ENCODE measurements at regions not wholly inside any gene's neighbourhood (a gene's known extent, or its start where the extent isn't known, plus 50 kb on each side); places are given as distances from the start of the nearest gene placed in this dataset.

DNA sequence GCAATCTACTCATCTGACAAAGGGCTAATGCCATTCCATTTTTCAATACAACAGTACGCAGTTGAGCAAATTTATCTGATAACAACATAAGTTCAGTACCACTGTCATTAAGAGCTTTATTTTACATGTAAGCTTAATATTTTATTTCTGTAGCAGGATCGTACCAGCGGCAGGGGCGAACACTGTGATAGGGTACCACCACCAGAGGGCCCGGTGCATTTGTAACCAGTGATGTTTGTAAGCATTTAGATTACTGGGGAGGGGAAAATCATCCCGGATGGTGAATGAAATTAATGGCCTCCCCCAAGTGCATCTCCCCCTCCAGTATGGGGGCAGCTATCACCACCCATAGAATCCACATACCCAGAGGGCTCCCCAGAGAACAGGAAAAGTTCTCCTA is 179.0 kb downstream of the ADGRA3 start:
- TF ChIP-seq CTCF (conservative IDR thresholded peaks at IDR 0.05 in 1 of 2, IDR thresholded peaks at IDR 0.05 in 1 of 2; ENCODE audit: low read depth in 1 of 2, low read length in 2 of 2) (no peak), EZH2 (IDR thresholded peaks at IDR 0.05; ENCODE audit: low read length, missing control alignments) (no peak)

Data from fibroblast of lung (primary cell).